OCI-LY1 (cell line): ENCODE measurements at regions not wholly inside any gene's neighbourhood (a gene's known extent, or its start where the extent isn't known, plus 50 kb on each side); places are given as distances from the start of the nearest gene placed in this dataset.

Experiments used
- CTCF ChIP-seq: fragments of 200-600 bp; sonication (generic), shearing (Covaris generic); IDR thresholded peaks from 2 replicates; pipeline ENCODE4 v1.5.1; 2017; ENCODE audit warnings: mild to moderate bottlenecking, antibody characterized with exemption, low read length, moderate library complexity, mixed read lengths
- EZH2 ChIP-seq: fragments of 200-600 bp; sonication (generic), shearing (Covaris generic); IDR thresholded peaks from 2 replicates; pipeline ENCODE4 v1.8.0; 2017; ENCODE audit warnings: borderline replicate concordance, mixed run types, mild to moderate bottlenecking, antibody characterized with exemption, low read length, moderate library complexity, mixed read lengths

GRCh38 chr7:142434666-142435167 lies 176.9 kb upstream of the PRSS58 start:
- no peak for TF ChIP-seq CTCF
- no peak for TF ChIP-seq EZH2
